ENCODE measurements at regions not wholly inside any gene's neighbourhood (a gene's known extent, or its start where the extent isn't known, plus 50 kb on each side); places are given as distances from the start of the nearest gene placed in this dataset.

DNA sequence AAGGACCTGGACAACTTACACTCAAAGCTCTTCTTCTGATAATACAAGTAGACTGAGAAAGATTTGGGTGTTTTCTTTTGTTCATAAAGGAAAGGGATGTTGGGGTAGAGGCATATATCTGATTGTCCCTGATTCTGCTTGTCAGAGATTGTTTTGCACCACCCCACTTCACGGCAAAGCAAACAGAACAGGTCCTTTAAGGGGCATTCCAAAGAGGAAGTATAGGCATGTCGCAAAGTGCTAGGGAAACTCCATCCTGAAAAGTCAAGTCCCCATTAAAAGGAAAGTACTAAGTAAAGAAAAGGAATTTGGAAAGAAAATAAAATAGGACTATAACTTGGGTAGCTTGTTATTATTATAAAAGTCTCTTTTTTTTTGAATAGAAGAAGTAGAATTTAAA is 233.0 kb downstream of the DNAJB9 start:
- TF ChIP-seq POLR2A (IDR thresholded peaks at IDR 0.05), result no peak
- TF ChIP-seq, protein P1, sequence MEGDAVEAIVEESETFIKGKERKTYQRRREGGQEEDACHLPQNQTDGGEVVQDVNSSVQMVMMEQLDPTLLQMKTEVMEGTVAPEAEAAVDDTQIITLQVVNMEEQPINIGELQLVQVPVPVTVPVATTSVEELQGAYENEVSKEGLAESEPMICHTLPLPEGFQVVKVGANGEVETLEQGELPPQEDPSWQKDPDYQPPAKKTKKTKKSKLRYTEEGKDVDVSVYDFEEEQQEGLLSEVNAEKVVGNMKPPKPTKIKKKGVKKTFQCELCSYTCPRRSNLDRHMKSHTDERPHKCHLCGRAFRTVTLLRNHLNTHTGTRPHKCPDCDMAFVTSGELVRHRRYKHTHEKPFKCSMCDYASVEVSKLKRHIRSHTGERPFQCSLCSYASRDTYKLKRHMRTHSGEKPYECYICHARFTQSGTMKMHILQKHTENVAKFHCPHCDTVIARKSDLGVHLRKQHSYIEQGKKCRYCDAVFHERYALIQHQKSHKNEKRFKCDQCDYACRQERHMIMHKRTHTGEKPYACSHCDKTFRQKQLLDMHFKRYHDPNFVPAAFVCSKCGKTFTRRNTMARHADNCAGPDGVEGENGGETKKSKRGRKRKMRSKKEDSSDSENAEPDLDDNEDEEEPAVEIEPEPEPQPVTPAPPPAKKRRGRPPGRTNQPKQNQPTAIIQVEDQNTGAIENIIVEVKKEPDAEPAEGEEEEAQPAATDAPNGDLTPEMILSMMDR (IDR thresholded peaks at IDR 0.05), result no peak

Data from lower leg skin (tissue), 3 donors.